NCI-H2107 treated with DMSO at 0.1 percent for 48 hours (cell line): ENCODE measurements at regions not wholly inside any gene's neighbourhood (a gene's known extent, or its start where the extent isn't known, plus 50 kb on each side); places are given as distances from the start of the nearest gene placed in this dataset.

ENCODE experiments used
- DNase-seq: peaks from one replicate; lab custom pipeline; 2025; ENCODE audit not compliant: unreplicated experiment; lab: John Stamatoyannopoulos, UW

- peak; percentile 81 for DNase-seq
Measured at GRCh38 chr3:160163229-160163878, 61.9 kb upstream of the C3orf80 start.

- DNase-seq: no peak
Measured at GRCh38 chr3:160168246-160168645, 57.0 kb upstream of the C3orf80 start.

DNA sequence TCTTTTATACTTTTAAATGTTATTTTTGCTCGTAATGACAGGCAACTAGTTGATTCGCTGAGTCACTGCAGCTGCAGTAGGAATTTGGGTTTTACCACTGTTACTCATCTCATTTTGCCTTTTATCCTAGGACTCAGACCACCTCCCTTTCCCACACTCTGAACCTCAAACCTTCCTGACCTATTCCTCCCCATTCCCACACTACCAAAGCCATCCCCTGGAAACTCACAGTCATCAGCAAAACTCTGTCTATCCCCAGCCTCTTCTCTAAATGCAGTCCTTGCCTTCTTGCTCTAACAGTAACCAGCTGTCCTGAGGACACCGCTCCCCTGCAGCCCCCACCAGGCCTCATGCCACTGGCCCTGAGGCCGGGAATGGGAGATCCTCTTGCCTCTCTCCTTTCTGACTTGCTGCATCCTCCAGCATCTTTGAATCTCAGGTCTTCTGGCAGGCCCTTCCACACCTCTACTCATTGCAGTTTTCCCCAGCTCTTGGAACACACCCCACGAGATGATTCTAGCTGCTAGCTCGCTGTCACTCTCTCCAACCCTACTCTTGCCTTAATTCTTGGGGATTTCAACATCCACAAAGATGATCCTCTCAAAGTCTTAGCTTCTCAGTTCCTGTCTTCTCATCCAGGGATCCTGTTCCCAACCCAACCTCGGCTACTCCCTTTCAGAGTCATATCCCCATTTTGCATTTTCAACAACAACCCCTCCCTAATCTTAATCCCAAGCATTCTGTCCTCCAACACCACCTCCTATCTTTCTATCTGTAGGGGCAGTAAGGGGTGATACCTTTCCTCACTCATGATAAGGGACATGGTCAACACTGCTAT, 55.9 kb upstream of the C3orf80 start:
- no peak for DNase-seq

DNA sequence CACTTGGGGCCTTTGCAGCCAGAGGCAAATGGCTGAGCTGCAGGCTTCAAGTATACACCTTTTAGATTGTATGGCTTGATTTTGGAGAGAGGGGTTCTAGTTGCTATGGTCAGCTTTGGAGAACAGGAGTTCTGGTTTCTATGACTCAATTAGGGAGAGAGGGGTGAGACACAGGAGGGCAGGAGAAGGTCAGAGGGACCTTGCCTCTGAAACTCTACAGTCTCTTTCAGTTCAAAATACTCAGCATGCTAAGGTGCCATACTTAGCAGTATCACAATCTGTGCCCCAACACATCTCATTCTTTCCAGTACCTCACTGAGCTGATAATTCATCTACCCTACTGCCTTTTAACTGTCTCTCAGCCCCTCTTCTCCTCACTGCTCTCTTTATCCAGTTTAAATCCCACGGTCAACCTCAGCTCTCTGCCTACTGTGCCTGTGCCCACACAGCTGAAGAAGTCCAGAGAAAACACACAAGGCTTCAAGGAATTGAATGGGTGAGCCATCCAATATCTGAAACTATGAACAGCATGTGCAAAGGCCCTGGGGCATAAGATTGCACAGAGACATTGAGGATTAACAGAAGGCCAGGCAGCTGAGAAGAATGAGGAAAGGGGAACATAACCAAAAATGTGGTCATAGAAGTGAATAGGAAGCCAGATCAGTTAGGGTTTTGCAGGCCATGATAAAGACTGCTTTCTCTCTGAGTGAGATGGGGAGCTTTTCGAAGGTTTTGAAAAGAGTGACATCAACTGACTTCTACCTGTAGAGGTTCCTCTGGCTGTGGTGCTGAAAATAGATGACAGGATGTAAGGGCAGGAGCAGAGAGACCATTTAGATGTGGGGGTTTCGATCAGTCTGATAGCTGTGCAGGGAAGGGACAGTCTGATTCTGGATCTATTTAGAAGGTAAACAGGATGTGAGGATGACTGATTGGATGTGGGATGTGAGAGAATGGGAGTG, 54.5 kb upstream of the C3orf80 start:
- no peak for DNase-seq

- DNase-seq: no peak
Measured at GRCh38 chr3:160171813-160172212, 53.4 kb upstream of the C3orf80 start.

- DNase-seq: no peak
Measured at GRCh38 chr3:160174621-160175020, 50.6 kb upstream of the C3orf80 start.
